ENCODE measurements at regions not wholly inside any gene's neighbourhood (a gene's known extent, or its start where the extent isn't known, plus 50 kb on each side); places are given as distances from the start of the nearest gene placed in this dataset.

- H3K4me3 ChIP-seq (ENCODE audit: low read length): no peak overlapping the region
- TF ChIP-seq CTCF (IDR thresholded peaks at IDR 0.05; ENCODE audit: insufficient read depth, low read depth, low read length, missing control alignments): no peak
- no peak for DNase-seq (ENCODE audit: low read depth)
Observed at GRCh38 chr6:96450770-96451130, 70.9 kb upstream of the UFL1 start.

GRCh38 chr6:96458771-96459170 lies 62.8 kb upstream of the UFL1 start:
- TF ChIP-seq CTCF (IDR thresholded peaks at IDR 0.05; ENCODE audit: insufficient read depth, low read depth, low read length, missing control alignments): no peak
- no peak for DNase-seq (ENCODE audit: low read depth)
- no peak overlapping the region for H3K4me3 ChIP-seq (ENCODE audit: low read length)

GRCh38 chr6:96460052-96460700 lies 61.4 kb upstream of the UFL1 start:
- H3K4me3 ChIP-seq (ENCODE audit: low read length): no peak overlapping the region
- peak; percentile 78 for DNase-seq (ENCODE audit: low read depth)
- no peak for TF ChIP-seq CTCF (IDR thresholded peaks at IDR 0.05; ENCODE audit: insufficient read depth, low read depth, low read length, missing control alignments)

GRCh38 chr6:96465321-96465903 lies 56.2 kb upstream of the UFL1 start:
- DNase-seq (ENCODE audit: low read depth): peak; percentile 39
- TF ChIP-seq CTCF (IDR thresholded peaks at IDR 0.05; ENCODE audit: insufficient read depth, low read depth, low read length, missing control alignments): no peak
- no peak overlapping the region for H3K4me3 ChIP-seq (ENCODE audit: low read length)

- no peak for TF ChIP-seq CTCF (IDR thresholded peaks at IDR 0.05; ENCODE audit: insufficient read depth, low read depth, low read length, missing control alignments)
- no peak overlapping the region for H3K4me3 ChIP-seq (ENCODE audit: low read length)
- DNase-seq (ENCODE audit: low read depth): peak; percentile 7
Observed at GRCh38 chr6:96466147-96466863, 55.3 kb upstream of the UFL1 start.

- DNase-seq (ENCODE audit: low read depth): no peak
- no peak for TF ChIP-seq CTCF (IDR thresholded peaks at IDR 0.05; ENCODE audit: insufficient read depth, low read depth, low read length, missing control alignments)
- no peak overlapping the region for H3K4me3 ChIP-seq (ENCODE audit: low read length)
Observed at GRCh38 chr6:96467814-96468213, 53.8 kb upstream of the UFL1 start.
